ENCODE measurements at regions not wholly inside any gene's neighbourhood (a gene's known extent, or its start where the extent isn't known, plus 50 kb on each side); places are given as distances from the start of the nearest gene placed in this dataset.
"Not testable (repeated sequence)": the region's sequence is repeated elsewhere in the genome, so short reads cannot be mapped to it uniquely, and the experiment has no call there.

- no peak for DNase-seq
Measured at GRCh38 chr9:126057121-126057825, 269.4 kb upstream of the MVB12B start.

- no peak for DNase-seq
Measured at GRCh38 chr9:126058011-126058531, 268.6 kb upstream of the MVB12B start.

- no peak for DNase-seq
Measured at GRCh38 chr9:126058591-126058990, 268.0 kb upstream of the MVB12B start.

GRCh38 chr9:126061575-126061974 is 265.1 kb upstream of the MVB12B start:
- no peak for DNase-seq

- no peak for DNase-seq
Measured at GRCh38 chr9:126062158-126062886, 264.3 kb upstream of the MVB12B start.

- no peak for DNase-seq
Measured at GRCh38 chr9:126063326-126063725, 263.3 kb upstream of the MVB12B start.

GRCh38 chr9:126066131-126066530 is 260.5 kb upstream of the MVB12B start:
- no peak for DNase-seq

- DNase-seq, result no peak
Measured at GRCh38 chr9:126067031-126067734, 259.4 kb upstream of the MVB12B start.

GRCh38 chr9:126068534-126069230 is 257.9 kb upstream of the MVB12B start:
- no peak for DNase-seq

- DNase-seq, result no peak
Measured at GRCh38 chr9:126069400-126069955, 257.2 kb upstream of the MVB12B start.

GRCh38 chr9:126070058-126070655 is 256.5 kb upstream of the MVB12B start:
- no peak for DNase-seq

GRCh38 chr9:126071076-126071750 is 255.4 kb upstream of the MVB12B start:
- DNase-seq, result no peak

GRCh38 chr9:126077656-126078055 is 249.0 kb upstream of the MVB12B start:
- DNase-seq, result not testable (repeated sequence)

- DNase-seq, result no peak
Measured at GRCh38 chr9:126080641-126081040, 246.0 kb upstream of the MVB12B start.

- no peak for DNase-seq
Measured at GRCh38 chr9:126081746-126082145, 244.9 kb upstream of the MVB12B start.

GRCh38 chr9:126084008-126084407 is 242.6 kb upstream of the MVB12B start:
- DNase-seq, result no peak

- DNase-seq, result no peak
Measured at GRCh38 chr9:126084696-126085095, 241.9 kb upstream of the MVB12B start.

GRCh38 chr9:126085170-126085569 is 241.5 kb upstream of the MVB12B start:
- DNase-seq, result no peak

- no peak for DNase-seq
Measured at GRCh38 chr9:126088336-126088735, 238.3 kb upstream of the MVB12B start.

- no peak for DNase-seq
Measured at GRCh38 chr9:126089789-126090188, 236.8 kb upstream of the MVB12B start.

- no peak for DNase-seq
Measured at GRCh38 chr9:126093771-126094170, 232.9 kb upstream of the MVB12B start.
